HG03442 (cell line): ENCODE measurements at regions not wholly inside any gene's neighbourhood (a gene's known extent, or its start where the extent isn't known, plus 50 kb on each side); places are given as distances from the start of the nearest gene placed in this dataset.
"Not testable (repeated sequence)": the region's sequence is repeated elsewhere in the genome, so short reads cannot be mapped to it uniquely, and the experiment has no call there.

Source experiments
- ATAC-seq: cut with Tn5 transposase; IDR thresholded peaks from one replicate; pipeline ENCODE4 v1.9.1; 2021; ENCODE audit warnings: mild to moderate bottlenecking, moderate library complexity; ENCODE audit not compliant: unreplicated experiment

DNA sequence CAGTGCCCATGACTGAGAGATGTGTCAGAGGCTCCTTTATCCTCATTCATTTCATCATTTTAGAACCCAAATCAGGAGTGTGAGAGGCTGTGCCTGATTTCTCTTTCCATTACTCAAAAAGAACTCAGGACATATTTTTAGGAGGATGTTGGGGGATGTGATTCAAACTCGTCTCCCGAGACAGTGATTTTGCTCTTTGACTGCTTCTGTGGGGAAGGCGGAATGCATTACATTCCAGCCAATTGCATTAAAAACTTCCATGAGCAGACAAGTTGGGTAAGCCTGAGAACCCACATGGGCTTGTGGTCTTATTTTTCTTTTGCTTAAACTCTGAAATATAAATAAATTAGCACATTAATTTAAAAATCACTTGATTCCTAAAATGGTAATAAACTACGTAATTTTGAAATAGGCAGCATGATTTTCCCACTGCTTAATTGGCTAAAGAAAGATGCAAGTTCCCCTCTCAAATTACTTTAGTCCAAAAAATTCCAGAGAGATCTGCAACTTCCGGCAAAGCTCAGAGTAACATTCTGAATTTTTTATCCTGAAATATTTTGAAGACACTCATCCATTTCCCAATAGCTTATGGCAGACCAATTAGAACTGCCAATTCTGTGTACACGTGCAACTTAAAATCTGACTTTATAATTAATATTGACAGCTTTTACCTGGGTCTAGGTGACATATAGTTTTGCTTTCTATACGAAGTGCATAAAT lies 185.6 kb downstream of the C7orf25 start:
- ATAC-seq = no peak

GRCh38 chr7:42722716-42723115 lies 189.2 kb downstream of the C7orf25 start:
- no peak for ATAC-seq

- no peak for ATAC-seq
These were observed 189.7 kb downstream of the C7orf25 start for GRCh38 chr7:42722198-42722597.

- no peak for ATAC-seq
These were observed 190.7 kb downstream of the C7orf25 start for GRCh38 chr7:42720991-42721796.

- no peak for ATAC-seq
These were observed 191.9 kb downstream of the C7orf25 start for GRCh38 chr7:42720012-42720411.

- ATAC-seq = not testable (repeated sequence)
These were observed 193.4 kb downstream of the C7orf25 start for GRCh38 chr7:42718466-42718865.

GRCh38 chr7:42714356-42714755 lies 197.5 kb downstream of the C7orf25 start:
- no peak for ATAC-seq

DNA sequence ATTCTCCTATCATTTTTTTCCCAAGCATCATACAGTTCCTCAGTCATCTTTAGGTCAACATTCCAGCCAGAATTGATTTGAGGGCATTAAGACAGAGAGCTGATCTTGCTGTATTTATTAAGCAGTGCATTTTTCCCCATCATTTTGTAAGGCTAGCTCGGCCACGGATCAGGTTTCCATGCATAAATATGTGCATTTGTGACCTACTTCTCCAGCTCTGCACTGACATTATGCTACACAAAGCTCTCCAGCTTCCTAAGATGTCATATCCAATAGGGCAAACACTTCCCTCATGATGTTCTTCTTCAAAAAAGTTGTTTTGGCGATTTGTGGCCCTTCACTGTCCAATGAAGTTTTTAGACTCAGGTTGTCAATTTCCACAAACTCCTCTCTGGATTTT lies 202.6 kb downstream of the C7orf25 start:
- no peak for ATAC-seq

DNA sequence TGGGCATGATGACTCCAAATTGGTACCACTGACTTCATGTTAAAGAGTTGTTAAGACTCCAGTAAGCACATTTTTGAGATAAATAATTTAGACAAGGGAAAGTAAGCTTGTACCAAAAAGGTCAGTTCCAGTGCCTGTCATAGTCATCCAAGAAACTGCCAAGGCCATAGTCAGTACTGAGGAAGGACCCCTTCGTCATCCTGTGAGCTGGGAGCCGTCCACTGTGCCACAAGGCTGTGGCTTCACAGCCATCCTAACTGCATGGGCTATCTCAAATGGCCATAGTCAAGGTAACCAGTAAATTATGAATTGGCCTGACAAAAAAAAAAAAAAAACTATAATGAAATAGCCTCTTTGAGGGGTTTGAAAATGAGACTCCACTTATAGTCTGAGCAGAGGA lies 207.2 kb downstream of the C7orf25 start:
- no peak for ATAC-seq

GRCh38 chr7:42702647-42703046 lies 209.2 kb downstream of the C7orf25 start:
- ATAC-seq = no peak

- ATAC-seq = no peak
These were observed 211.2 kb downstream of the C7orf25 start for GRCh38 chr7:42700406-42701327.

GRCh38 chr7:42699380-42700178 lies 212.3 kb downstream of the C7orf25 start:
- ATAC-seq = no peak

DNA sequence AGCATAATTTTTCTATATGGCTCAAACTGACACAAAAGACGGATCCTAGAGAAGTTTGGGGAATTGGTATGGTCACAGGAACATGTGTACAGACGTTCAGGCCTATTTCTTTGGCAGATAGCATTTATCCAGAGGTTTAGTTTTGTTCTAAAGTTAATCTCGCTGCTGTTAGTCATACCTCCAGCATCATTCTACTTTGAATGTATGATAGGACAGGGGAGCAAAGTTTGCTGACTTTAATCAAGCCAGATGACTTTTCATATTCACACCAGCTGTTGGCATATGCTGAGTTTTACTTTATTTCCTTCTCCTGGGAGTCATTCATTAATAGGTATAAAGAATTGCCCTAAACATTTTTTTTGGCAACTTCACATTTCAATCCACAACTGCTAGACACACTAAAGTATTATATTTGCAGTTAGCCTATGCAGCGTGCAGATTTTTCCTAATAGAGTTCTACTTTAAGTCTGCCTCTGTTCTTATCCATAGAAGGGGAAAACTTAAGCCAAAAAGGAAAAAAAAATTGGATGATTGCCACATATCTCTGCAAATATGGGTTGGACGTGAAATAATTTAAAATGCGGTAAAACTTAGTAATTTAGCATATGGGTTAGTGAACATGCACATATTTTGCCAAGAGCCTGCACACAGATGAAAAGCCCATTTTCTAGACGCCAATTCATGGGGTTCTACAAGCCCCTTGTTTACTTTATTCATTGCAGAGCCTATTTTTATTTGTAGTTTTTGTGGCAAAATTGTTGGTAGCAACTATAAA lies 213.1 kb downstream of the C7orf25 start:
- no peak for ATAC-seq

DNA sequence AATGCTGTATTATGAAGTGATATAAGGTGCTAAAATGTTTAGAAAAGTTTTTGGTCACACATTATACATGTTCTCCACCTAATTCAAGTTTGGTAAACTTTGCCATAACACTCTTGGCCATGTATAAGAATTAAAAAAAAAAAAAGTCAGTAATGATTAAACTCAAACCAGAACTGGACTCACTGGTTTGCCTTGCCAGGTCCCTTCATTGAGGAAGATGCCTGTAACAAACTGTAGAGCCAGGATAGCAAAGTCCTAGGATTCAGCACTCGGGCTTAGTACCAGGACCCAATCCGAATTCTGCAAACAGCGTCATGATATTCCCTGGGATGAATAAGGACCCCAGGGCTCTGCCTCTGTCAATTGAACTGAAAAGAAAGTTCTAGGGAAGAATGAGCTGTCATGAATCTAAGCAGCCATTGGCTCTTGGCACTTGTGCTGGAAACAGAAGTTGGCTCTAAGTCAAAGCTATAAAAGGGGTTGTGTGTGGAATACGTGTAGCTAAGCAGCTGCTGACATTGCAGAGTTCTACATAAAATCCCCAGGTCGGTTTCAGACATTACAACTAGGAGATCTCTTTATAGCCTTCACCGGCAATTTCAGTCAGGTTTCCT lies 216.9 kb downstream of the C7orf25 start:
- no peak for ATAC-seq

- no peak for ATAC-seq
These were observed 218.1 kb downstream of the C7orf25 start for GRCh38 chr7:42693722-42694121.

DNA sequence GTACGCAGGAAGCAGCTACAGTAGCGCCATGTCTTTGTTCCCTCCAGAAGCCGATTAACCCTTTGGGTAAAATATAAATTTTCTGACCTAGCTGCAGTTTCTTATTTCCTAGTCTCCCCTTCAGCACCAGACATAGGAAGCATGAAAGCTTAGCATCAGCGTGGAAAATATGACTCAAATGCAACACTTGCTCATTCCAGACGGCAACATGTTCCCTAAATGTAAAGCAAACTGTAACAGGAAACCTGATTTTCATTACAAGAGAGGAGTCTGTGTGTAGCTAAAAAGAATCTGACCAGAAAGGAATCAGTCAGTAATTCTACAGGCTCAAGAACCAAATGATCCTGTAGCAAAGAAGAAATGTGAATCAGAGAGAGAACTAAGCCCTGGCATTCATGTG lies 219.2 kb downstream of the C7orf25 start:
- ATAC-seq = no peak

- ATAC-seq = no peak
These were observed 220.9 kb downstream of the C7orf25 start for GRCh38 chr7:42690794-42691639.

DNA sequence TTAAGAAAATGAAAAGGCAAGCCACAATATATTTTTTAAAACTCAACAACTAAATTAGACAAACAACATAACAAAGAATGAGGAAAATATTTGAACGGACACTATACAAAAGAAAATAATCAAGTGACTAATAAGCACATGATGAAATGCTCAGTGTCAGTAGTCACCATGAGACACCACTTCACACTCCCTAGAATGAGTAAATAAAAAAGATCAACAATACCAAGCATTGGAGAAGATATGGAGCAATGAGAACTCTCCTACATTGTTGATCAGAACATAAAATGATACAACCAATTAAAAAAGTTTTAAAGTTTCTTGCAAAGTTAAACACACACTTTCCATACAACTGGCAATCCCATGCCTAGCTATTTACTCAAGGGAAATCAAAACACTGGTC lies 222.2 kb downstream of the C7orf25 start:
- no peak for ATAC-seq

DNA sequence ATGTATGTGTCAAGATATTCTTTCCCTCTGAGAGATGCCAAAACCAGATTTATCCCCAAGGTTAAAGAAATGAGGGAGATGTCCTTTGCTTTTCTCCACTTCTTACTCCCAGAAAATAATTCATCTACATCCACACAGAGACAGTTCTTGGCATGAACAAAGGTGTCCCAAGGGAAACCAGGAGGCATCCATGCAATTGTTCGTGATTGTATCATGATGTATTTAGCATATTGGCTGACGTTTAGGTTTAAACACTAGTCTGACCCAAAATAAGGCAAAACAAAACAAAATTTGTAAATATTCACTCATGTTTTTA lies 223.9 kb downstream of the C7orf25 start:
- no peak for ATAC-seq
